Fibroblast of skin of right biceps (primary cell): ENCODE measurements at regions not wholly inside any gene's neighbourhood (a gene's known extent, or its start where the extent isn't known, plus 50 kb on each side); places are given as distances from the start of the nearest gene placed in this dataset.
"Not testable (repeated sequence)": the region's sequence is repeated elsewhere in the genome, so short reads cannot be mapped to it uniquely, and the experiment has no call there.

Experiments
- DNase-seq: peaks from one replicate; pipeline ENCODE4 v3.0.0-alpha.2; 2013

DNA sequence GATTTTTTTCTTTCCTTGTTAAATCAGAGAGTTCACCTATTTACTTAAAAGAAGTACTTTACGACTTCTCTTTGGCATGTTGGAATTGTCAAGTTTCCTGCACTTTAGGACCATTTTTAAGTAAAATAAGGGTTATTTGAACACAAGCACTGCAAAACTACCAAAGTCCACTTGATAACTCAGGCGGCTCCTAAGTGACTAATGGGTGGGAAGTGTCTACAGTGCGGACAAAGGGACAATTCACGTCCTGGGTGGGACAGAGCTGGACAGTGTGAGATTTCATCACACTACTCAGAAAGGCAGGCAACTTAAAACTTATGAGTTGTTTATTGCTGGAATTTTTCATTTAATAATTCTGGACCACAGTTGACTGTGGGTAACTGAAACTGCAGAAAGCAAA is 590.2 kb upstream of the UBE2E2 start:
- no peak for DNase-seq

DNA sequence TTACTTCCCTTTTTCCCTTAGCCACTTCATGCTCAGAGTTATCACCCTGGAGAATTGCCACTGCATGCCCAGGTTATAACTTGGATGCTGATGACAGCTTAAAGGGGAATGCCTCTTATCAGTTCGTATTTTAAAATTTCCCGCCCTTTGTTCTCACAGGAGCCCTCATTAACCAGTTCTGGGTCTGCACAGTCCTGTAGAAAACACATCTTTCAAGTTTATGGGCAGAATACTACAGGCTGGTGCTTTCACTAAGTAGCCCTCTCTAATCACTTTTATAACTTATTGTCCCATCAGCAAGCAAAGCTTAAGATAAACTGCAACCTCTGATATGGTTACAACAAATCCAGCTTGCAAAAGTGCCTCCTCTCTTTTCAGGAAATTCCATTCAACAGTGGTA is 587.3 kb upstream of the UBE2E2 start:
- DNase-seq, result no peak

DNA sequence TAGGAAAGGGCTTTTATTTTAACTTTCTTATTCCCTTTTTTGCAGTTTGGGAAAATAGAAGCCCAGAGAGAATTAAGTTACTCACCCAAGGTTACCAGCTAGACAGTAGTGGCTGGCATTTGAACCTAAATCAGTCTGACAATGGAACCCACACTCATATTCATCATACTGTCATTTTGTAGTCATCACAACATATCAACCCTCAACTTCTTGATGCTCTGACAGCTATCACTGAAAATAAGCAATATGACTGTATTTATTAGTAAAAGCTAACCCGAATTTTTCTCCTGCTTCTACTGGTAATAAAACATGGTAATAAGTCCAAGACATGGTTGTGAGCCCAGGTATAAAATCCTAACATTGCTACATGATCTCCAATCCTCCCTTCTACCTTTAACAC is 585.8 kb upstream of the UBE2E2 start:
- no peak for DNase-seq

DNA sequence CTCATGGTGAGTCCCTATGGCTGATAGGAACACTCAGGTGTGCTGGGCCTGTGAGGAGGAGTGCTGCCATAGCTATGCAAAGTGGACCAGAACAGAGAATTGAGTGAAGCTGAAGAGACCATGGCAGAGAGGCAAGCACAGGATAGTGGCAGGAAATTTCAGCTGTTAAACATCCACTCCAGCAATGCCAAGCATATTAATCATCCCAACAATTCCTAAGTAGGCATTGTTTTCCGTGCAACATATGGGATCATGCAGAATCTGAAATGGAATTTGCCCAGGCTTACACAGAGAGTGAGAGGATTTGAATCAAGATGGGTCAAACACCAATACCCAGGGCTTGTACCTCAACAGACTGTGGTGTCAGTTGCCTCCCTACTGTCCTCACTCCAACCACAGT is 582.6 kb upstream of the UBE2E2 start:
- no peak for DNase-seq

DNA sequence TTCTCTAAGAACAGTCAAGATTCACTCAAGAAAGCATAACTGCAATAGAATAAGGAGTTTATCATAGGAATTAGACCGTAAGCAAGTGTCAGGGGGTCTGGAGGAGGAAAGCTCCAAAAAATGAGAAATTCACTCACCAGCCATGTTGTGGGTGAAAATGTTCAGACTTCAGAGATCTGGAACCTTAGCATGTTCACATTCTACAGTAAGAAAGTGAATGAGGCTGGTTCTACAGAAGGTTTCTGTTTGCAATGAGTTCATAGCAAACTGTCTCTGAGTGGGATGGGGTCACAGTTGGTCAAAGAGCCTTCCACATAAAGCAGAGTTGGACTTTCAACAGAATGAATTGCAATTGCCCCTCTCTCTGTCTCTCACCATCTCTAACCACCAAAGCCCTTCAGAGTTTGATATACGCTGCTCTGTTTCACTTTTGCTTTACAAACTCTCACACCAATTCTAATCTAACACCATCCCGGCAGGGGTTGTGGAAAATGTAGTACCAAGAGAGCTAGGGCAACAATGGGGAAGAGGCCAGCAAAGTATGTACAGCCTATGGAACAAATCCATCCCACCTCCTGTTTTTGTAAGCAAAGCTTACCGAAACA is 581.8 kb upstream of the UBE2E2 start:
- no peak for DNase-seq

DNA sequence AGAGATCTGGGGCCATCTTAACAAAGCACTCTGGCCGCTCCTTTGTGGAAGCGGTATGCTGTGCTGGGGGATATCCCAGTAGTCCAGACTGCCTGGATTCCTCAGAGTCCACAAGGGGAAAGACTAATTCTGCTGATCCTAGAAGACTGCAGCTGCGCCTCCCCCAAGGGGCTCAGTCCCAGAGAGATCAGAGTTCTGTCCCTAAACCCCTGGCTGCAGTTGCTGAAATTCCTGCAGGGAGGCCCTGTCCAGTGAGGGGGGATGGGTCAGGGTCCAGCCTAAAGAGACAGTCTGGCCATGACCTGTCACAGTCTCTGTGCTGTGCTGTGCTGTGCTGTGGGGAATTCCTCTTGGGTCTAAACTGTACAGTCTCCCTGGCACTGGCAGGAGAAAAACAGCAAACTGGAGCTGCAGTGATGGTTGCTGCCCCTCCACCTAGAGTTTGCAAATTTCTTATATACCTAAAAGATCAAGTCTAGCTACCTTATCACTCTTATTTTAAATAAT is 575.1 kb upstream of the UBE2E2 start:
- no peak for DNase-seq

DNA sequence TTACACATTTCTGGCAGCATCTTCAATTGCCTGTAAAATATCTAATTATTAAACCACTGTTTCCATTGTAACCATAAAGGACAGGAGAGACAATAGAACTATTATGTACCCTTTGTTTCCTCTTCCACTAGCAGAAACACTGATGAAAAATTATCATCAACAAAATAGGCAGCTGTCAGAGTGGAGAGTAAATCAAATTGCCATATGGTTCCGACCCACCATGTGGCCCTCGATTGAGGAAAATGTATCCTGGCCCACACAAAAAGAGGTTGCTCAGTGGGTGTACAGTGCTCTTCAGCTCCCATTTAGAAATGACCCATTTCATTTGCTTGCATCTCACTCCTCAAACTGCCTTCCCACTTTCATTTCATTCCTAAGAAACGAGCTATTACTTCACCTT is 570.6 kb upstream of the UBE2E2 start:
- DNase-seq, result no peak

DNA sequence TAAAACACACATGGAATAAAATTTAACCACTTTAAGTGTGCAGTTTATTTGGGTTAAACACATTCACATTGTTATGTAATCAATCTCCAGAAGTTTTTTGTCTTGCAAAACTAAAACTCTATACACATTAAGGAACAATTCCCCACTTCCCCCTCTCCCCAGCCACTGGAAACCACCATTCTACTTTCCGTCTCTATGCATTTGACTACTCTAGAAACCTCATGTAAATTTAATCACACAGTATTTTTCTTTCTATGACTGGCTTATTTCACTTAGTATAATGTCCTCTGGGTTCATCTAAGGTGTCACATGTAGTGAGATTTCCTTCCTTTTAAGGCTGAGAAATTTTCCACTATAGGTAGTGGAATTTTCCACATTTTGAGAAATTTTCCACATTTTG is 568.7 kb upstream of the UBE2E2 start:
- no peak for DNase-seq

DNA sequence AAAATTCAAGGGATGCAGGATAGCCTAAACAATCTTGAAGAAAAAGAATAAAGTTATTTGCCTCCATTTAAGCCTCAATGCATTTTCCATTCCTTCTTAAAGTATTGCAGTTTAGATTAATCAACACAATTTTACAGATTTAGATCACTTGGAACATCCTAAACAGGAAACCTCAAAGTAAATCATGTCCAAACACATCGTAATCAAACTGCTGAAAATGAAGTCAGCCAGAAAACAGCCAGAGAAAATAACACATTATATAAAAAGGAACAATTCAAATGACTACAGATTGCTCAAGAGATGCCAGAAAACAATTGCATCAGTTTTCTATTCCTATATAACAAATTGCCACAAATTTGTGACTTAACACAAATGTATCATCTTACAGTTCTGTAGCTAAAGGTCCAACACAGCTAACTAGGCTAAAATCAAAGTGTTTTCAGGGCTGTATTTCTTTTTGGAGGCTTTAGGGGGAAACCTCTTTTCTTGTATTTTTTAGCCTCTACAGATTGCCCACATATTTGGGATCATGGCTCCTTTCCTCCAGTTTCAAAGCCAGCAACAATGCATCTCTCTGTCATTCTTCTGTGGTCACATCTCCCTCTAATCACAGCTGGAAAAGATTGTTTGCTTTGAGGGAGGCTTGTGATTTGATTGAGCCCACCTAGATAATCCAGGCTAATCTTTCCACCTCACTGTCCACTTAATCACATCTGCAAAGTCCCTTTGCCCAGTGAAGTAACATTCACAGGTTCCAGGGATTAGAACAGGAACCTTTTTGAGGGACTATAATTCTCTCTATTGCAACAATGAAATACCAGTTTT is 543.3 kb upstream of the UBE2E2 start:
- DNase-seq, result no peak

DNA sequence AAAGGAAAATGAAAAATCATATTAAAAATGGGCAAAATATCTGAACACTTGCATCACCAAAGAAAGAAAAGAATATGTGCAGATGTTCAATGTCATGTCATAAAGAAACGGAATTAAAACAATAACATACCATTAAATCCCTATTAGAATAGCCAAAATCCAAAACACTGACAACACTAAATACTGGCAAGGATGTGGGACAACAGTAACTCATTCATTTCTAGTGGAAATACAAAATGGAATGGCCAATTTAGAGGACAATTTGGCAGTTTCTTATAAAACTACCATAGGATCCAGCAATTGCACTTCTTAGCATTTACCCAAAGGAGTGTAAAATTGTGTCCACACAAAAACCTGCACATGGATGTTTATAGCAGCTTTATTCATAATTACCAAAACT is 542.5 kb upstream of the UBE2E2 start:
- DNase-seq, result no peak

DNA sequence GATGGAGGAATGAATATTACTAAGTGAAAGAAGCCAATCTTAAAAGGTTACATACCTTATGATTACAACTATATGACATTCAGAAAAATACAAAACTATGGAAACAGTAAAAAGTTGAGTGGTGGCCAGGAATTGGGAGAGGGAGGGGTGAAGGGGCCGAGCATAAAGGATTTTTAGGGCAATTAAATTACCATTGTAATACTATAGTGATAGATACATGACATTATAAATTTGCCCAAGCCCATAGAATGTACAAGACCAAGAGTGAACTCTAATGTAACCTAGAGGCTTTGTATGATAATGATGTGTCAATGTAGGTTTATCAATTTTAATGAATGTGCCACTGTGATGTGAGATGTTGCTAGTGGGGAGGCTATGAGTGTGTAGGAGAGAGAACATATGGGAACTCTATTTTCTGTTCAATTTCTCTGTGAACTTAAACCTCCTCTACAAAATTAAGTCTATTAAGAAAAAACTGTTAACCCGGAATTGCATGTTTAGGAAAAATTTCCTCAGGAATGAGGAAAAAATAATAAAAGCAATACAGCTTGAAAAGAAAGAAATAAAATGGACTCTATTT is 541.9 kb upstream of the UBE2E2 start:
- no peak for DNase-seq

DNA sequence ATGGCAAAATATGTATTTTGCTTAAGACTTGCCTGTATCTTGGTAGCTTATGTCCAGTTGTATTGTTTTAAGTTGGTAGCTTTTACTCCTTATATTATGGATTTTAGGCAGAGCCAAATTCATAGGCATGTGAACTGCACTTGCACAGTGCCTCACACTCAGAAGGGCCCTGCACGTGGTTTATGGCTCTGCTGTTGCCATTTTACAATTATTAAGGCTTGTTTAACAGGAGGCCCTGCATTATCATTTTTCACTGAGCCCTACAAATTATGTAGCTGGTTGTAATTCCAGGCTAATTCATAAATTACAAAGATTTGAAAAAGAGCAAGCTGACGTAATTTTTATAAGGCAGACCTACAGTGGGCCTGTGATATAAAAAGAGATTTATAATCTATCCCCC is 537.6 kb upstream of the UBE2E2 start:
- DNase-seq, result no peak

DNA sequence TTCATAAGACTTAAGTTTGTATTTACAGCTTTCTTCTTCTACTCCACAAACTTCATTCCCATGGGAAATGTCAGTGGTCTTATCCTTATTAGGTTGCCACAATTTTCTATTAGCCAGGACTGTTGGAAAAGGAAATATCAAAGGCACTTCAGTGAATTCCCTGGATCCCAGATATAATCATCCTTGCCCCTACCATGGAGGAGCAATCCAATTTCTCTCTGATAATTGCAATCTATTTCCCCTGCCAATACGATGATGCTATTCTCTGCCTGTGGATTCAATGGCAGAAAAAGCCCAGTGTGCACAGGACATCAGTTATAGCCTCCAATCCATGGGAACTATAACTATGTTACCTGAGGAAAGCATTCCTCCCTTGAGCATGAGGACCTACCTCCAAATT is 536.4 kb upstream of the UBE2E2 start:
- no peak for DNase-seq

DNA sequence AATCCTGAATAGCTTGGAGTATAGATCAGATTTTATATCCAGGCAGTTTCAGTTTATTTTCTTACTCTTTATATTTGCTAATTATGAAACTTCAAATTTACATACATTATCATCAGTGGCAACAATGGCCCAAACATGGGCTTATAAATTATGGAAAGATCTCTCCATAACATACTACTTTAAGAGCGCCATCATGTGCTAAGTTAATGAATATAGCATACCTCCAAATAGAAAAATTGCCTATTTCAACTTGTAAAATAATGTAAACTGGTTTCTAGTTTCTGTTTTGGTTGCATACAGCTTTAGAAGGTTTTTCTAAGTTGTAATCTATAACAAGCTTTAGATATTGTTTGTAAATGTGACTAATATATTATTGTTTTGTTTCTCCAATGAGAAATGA is 531.3 kb upstream of the UBE2E2 start:
- DNase-seq, result no peak

DNA sequence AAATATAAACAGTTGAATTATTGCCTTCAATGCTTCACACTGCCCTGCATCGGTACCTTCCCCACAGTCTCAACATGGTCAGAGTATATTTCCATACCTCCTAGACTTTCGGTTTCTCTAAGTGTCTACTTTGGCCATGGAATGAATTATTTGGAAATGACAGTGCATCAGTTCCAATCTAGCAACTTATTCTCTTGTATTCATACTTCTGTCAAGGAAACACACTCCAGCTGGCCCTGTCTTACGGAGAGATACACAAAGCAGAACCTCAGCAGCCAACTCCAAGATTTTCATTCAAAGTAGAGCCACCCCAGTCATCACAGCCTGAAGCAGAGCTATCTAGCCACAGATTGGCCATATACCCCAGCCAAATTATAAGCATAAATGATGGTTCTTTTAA is 518.4 kb upstream of the UBE2E2 start:
- DNase-seq, result no peak

DNA sequence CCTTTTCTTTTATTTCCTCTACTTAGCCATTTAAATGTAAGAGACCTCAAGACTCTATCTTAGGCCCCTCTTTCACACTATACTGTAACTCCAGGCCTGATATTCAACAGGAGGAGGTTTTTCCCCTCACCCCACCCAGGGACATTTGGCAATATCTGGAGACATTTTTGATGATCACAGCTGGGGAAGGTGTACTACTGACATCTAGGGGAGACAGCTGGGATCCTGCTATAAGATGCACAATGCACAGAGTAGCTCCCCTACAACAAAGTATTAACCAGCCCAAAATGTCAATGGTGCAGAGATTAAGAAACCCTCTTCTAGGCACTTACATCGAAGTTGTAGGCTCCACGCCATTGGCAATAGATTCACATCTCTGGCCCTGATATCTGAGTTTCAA is 517.5 kb upstream of the UBE2E2 start:
- DNase-seq, result no peak

DNA sequence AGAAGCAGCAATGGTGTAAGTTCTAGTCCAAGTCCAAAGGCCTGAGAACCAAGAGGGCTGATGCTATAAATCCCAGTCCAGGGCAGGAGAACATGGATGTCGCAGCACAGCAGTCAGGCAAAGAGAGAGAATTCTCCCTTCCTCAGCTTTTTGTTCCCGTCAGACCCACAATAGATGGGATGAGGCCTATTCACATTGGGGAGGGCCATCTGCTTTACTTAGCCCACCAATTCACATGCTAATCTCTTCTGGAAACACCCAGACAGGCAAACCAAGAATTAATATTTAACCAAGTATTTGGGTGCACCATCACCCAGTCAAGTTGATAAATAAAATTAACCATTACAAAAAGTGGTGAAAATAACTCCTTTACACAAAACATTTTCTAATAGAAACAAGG is 511.7 kb upstream of the UBE2E2 start:
- no peak for DNase-seq

DNA sequence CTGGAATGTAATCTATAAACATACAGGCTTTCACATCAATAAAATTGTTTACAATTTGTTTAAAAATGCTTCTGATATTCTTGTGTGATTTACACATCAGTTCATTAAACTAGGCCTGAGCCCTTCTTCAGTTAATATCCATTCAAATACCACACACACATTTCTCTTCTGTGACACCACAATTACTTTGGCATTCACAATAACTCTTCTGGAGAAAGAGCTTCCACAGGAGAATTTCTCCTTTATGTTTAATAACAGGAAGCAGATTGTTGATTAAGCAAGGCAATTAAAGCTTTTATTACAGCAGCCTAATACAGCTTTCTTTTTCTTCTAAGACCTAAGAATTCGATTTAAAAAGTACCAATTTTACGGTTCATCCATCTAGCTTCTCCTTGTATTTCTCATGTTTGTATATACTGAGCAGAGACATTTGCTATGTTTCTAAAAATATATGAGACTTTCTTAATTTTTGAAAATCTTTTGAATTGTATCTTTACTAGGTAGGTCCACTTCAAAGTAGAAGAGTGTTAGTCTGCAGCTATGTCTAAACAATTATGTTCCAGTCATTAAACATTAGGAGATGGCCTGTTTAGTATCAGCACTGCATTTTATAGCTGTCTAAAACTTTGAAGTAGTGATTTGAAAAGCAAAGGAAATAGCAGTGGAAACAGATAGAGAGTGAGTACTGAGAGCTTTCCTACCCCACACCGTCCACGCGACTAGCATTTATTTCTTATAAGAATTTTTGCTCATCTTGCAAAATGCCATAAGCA is 511.1 kb upstream of the UBE2E2 start:
- DNase-seq, result no peak

DNA sequence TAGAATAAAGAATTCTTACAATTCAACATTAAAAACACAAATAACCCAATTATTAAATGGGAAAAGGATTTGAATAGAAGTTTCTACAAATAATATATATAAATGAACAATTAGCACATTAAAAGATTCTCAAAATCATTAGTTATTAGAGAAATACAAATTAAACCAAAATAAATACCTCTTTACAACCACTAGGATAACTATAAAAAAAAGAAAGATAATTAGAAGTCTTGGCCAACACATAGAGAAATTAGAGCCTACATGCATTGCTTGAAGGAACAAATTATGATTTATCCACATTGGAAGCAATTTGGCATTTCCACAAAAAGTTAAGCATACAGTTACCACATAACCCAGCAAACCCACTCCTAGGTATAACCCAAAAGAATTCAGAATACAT is 502.3 kb upstream of the UBE2E2 start:
- no peak for DNase-seq

DNA sequence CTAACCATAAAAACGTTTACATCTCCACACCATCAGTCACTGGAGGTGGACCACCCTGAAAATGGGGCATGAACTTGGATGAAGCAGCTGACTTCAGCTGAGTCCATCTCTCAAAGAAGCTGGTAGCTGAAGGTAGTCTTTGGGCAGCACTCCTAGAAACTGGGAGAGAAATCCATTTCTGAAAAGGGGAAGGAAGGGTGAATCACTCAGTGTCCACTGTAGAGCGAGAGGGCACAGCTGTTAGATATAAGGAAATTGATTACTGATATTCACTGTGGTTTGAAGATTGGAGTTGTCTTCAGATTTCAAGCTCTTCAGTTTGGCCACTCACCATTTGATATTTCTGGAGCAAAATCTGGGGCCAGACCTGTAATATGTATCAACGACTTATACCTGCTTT is 499.0 kb upstream of the UBE2E2 start:
- no peak for DNase-seq

DNA sequence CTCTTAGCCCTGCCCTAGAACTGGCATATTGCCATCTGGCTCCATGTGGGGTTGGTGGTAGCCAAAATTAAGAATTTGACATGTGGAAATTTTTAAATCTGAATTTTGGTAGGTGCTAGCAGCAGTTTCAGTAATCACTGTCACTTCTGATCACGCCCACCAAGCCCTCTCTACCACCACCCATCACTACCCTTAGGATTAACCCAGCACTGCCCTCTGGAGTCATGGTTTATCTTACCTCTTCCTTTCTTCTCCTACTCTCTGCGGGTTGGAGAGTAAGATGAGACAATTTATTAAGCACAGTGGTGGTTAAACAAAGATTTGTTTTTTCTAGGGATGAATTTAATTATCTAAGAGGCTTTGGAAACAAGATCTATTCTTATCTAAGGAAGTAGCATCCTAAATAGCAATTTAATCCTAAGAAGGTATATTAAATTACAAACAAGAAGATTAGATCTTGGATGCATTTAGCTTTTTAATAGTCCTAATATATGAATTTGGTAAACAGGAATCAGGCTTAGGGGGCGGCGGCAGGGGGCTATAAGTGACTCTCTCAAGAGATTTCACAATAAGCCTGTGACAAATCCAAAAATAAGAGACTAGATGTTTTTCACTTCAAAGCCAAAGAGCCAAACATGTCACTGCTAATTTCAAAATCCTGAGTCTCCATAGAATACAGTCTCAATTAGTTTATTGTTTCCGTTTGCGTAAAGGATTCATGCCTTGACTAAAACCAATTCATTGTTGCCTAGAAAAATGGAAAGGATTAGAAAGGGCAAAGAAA is 498.4 kb upstream of the UBE2E2 start:
- no peak for DNase-seq

DNA sequence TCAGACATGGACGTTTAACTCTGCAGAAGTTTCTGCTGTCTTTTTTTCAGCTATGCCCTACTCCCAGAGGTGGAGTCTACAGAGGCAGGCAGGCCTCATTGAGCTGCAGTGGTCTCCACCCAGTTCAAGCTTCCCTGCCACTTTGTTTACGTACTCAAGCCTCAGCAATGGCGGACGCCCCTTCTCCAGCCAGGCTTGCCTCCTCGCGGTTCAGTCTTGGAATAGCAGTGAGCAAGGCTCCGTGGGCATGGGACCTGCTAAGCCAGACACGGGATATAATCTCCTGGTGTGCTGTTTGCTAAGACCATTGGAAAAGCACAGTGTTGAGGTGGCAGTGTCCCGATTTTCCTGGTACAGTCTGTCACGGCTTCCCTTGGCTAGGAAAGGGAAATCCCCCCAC is 496.2 kb upstream of the UBE2E2 start:
- not testable (repeated sequence) for DNase-seq

DNA sequence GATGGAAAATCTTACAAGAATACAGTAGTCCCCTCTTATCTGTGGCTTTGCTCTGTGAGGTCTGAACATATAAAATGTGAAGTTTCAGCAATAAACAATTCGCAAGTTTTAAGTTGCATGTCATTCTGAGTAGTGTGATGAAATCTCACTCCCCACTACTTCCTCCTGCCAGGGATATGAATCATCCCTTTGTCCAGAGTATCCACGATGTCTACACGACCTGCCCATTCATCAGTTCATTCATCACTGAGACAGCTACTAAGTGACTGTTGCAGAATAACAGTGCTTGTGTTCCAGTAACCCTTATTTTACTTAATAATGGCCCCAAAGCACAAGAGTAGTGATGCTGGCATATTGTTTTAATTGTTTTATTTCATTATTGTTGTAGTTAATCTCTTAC is 489.2 kb upstream of the UBE2E2 start:
- DNase-seq, result peak; percentile 86
